Cardiac muscle cell (in vitro differentiated cells and primary cell): ENCODE measurements at regions not wholly inside any gene's neighbourhood (a gene's known extent, or its start where the extent isn't known, plus 50 kb on each side); places are given as distances from the start of the nearest gene placed in this dataset.
A peak's percentile ranks its signal among the peaks of the same experiment; 100 is the strongest.

Experiments used
- DNase-seq, 2 donors: peaks; one replicate each; pipeline versions ENCODE4 v3.0.0 to v3.0.0-alpha.2; 2010 to 2017; ENCODE audit warnings: low read depth in 1 of 2, low spot score in 1 of 2
- H3K27ac ChIP-seq: fragments of 200-600 bp; sonication (generic); 2 replicates; pipeline ENCODE4 v1.5.1; 2016
- H3K27me3 ChIP-seq: fragments of 200-600 bp; sonication (generic); 2 replicates; pipeline ENCODE4 v1.6.0; 2016; ENCODE audit warnings: control low read depth
- H3K36me3 ChIP-seq: fragments of 200-600 bp; sonication (generic); 2 replicates; pipeline ENCODE4 v1.5.1; 2016; ENCODE audit warnings: control low read depth
- H3K4me1 ChIP-seq: fragments of 200-600 bp; sonication (generic); 2 replicates; pipeline ENCODE4 v1.8.1; 2017; ENCODE audit warnings: low read depth, mild to moderate bottlenecking, mixed run types
- H3K4me3 ChIP-seq: fragments of 200-600 bp; sonication (generic); 2 replicates; pipeline ENCODE4 v1.5.1; 2016; ENCODE audit warnings: mild to moderate bottlenecking
- H3K9me3 ChIP-seq: fragments of 200-600 bp; sonication (generic); 2 replicates; pipeline ENCODE4 v1.5.1; 2017; ENCODE audit warnings: low read depth, mild to moderate bottlenecking, control low read depth
- TF ChIP-seq, protein P1 (sequence below): IDR thresholded peaks from 2 replicates; pipeline ENCODE4 v1.5.1; 2012; ENCODE audit warnings: low read depth, mild to moderate bottlenecking, low read length

DNA sequence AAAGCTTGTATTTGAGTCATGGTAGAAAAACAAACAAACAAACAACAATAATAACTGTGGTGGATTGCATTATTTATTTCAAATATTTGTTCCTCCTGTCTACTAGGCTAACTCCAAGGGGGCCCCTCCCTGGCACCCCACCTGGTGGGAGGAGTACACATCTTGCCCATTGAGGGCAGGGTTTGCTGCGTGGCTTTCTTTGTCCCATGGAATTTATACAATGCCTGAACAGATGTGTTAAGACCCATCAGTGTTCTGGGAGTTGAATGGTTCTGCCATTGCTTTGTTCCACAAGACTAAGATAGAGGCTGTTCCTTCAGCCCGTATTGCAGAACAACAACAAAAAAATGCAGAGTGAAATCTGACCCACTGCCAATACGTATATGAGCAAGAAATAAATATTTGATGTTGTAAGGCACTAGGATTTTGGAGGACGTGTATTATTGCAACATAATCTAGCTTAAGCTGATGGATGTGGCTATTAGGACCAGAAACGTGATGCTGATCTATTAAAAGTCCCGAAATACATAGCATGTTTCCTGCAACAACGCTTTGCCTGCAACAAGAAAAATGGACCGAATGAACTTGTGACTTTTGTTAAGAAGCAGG is 119.1 kb upstream of the JCAD start:
- Histone ChIP-seq H3K4me3 (no peak overlapping the region), H3K4me1 (no peaks in the 10 kb centered on the region), H3K9me3 (no peaks in the 10 kb centered on the region), H3K27me3 (no peaks in the 10 kb centered on the region), H3K36me3 (no peaks in the 10 kb centered on the region), H3K27ac (no peak overlapping the region)
- DNase-seq: peak in 1 of 2 donors; percentile 94
- TF ChIP-seq, protein P1, sequence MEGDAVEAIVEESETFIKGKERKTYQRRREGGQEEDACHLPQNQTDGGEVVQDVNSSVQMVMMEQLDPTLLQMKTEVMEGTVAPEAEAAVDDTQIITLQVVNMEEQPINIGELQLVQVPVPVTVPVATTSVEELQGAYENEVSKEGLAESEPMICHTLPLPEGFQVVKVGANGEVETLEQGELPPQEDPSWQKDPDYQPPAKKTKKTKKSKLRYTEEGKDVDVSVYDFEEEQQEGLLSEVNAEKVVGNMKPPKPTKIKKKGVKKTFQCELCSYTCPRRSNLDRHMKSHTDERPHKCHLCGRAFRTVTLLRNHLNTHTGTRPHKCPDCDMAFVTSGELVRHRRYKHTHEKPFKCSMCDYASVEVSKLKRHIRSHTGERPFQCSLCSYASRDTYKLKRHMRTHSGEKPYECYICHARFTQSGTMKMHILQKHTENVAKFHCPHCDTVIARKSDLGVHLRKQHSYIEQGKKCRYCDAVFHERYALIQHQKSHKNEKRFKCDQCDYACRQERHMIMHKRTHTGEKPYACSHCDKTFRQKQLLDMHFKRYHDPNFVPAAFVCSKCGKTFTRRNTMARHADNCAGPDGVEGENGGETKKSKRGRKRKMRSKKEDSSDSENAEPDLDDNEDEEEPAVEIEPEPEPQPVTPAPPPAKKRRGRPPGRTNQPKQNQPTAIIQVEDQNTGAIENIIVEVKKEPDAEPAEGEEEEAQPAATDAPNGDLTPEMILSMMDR: no peak

DNA sequence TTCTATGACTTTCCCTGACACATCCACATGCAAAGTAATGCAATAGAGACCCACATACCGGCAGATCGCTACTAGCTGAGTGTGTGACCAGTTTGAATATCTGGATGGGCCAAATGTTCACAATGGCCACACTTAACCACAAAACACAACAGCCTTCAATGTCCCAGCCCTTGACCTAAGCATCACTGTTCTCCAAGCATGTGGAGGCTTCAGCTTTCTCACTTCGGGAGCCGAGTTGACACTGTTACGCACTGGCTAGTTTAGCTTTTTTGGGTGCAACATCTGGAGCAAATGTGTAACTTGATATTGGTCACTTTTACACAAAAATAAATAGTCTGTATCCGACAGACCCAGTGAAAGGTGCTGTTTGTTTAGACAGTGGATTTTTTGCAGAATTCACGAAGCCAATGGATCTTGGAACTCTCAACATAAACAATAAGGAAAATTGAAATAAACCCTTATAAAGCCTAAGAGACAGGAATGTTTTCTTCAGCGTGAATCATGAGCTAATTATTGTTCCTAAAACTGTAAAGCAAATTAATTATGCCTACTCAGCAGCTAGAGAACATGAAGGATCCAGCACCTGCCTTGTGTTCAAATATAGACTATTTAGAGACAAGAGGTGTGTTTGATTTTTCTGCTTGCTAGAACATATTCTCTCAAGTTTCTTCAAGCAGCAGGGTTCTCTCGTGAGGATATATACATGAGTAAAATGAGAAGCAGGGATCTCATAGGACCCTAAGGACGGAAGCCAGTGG is 117.6 kb upstream of the JCAD start:
- TF ChIP-seq, protein P1: no peak
- peaks cover 11% of the 10 kb centered on the region for H3K4me1 ChIP-seq

DNA sequence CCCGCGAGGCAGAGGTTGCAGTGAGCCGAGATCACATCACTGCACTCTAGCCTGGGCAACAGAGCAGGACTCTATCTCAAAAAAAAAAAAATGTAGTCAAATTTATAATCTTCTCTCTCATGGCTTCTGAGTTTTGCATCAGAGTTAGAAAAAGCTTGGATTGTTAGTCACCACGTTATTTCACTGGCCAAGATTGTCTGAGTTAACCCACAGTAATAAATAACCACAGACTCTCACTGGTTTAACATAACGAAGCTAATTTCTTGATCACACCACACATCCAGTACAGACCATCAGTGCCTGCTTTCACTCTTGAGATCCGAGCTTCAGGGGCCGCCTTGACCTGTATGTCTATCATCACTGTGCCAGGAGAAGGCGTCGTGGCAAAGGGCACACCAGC is 116.8 kb upstream of the JCAD start:
- H3K27ac ChIP-seq: no peak overlapping the region
- peaks cover 19% of the 10 kb centered on the region for H3K4me1 ChIP-seq
- no peaks in the 10 kb centered on the region for H3K36me3 ChIP-seq
- peak in 1 of 2 donors; percentile 55 for DNase-seq
- TF ChIP-seq, protein P1: no peak
- no peaks in the 10 kb centered on the region for H3K9me3 ChIP-seq
- no peaks in the 10 kb centered on the region for H3K27me3 ChIP-seq
- H3K4me3 ChIP-seq: no peak overlapping the region

More for the DNA sequence above, 117.6 kb upstream of the JCAD start:
- Histone ChIP-seq H3K27ac (no peak overlapping the region), H3K4me3 (no peak overlapping the region), H3K9me3 (no peaks in the 10 kb centered on the region), H3K27me3 (no peaks in the 10 kb centered on the region), H3K36me3 (no peaks in the 10 kb centered on the region)
- no peak for DNase-seq

DNA sequence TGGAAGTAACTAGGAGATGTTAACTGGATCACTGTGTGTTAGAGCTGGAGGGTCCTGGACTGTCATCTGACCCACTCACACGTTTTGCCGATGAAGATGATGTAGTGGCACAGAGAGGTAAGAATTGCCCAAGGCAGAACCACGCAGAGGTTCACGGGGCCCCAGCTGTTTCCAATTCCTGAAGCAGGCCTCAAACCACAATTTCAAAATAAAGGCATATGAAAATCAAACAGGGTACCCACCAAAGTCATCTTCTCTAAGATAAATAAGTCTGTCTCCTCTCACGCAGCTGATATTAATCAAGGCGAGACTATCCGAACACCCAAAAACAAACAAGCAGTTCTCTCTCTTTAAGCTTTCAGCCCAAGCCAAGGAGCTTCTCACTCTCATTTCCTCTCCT is 113.3 kb upstream of the JCAD start:
- no peaks in the 10 kb centered on the region for H3K36me3 ChIP-seq
- no peak for DNase-seq
- H3K4me3 ChIP-seq: no peak overlapping the region
- TF ChIP-seq, protein P1: no peak
- no peaks in the 10 kb centered on the region for H3K9me3 ChIP-seq
- H3K27ac ChIP-seq: peak overlapping the region; percentile 77
- peaks cover 27% of the 10 kb centered on the region for H3K4me1 ChIP-seq
- no peaks in the 10 kb centered on the region for H3K27me3 ChIP-seq

DNA sequence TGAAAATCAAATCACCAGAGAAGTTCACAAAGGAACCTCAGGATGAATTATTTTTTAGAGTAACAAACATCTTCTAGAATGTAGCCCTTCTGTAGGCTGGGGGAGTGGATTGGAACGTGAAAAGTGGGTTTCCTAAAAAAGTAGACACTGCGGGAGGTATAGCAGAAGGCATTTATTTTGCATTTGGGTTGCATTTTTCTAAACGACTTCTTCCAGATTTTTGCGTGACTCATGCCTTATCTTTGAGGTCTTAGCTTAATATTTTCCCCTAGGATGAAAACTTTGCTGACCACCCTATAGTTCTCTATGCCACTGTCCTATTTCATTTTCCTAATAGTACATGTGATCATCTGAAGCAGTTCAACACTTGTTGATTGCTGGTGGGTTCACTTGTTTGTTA is 112.7 kb upstream of the JCAD start:
- H3K4me3 ChIP-seq: no peak overlapping the region
- H3K27ac ChIP-seq: peak overlapping the region; percentile 77
- no peaks in the 10 kb centered on the region for H3K9me3 ChIP-seq
- peaks cover 27% of the 10 kb centered on the region for H3K4me1 ChIP-seq
- TF ChIP-seq, protein P1: no peak
- DNase-seq: peak in 1 of 2 donors; percentile 71
- no peaks in the 10 kb centered on the region for H3K36me3 ChIP-seq
- no peaks in the 10 kb centered on the region for H3K27me3 ChIP-seq
